PC-9 (cell line): ENCODE measurements at regions not wholly inside any gene's neighbourhood (a gene's known extent, or its start where the extent isn't known, plus 50 kb on each side); places are given as distances from the start of the nearest gene placed in this dataset.

Experiments
- BruUV-seq: library from RNA; stranded (reverse); fragments of 400-500 nt; replicated peaks from 2 replicates; lab custom pipeline; 2021; lab: Mats Ljungman, UMichigan
- CTCF ChIA-PET: fragments of 300-600 bp; sonication (Branson Sonifier 250); formaldehyde crosslinking; loops from one replicate; lab custom pipeline; 2022; ENCODE audit warnings: antibody characterized with exemption; lab: Charles Lee
- POLR2A ChIA-PET: fragments of 300-600 bp; sonication (Branson Sonifier 250); formaldehyde crosslinking; loops from one replicate; lab custom pipeline; 2022; ENCODE audit warnings: antibody characterized with exemption; ENCODE audit not compliant: unreplicated experiment; lab: Charles Lee
- DNase-seq, 2 experiments: peaks; one replicate each; pipeline versions ENCODE4 v3.0.0 to v3.0.0-alpha.2; 2015 to 2022; ENCODE audit warnings: mixed read lengths in 1 of 2
- H2AFZ ChIP-seq: fragments of 200-600 bp; sonication (generic); 2 replicates; pipeline ENCODE4 v1.8.1; 2017; ENCODE audit warnings: antibody characterized with exemption
- H3F3A ChIP-seq: fragments of 200-600 bp; sonication (generic); 2 replicates; pipeline ENCODE4 v1.8.1; 2017; ENCODE audit warnings: antibody characterized with exemption, mild to moderate bottlenecking, low read depth; ENCODE audit not compliant: insufficient read depth
- H3K27ac ChIP-seq: fragments of 200-600 bp; sonication (generic); 2 replicates; pipeline ENCODE4 v1.6.1; 2016; ENCODE audit warnings: mixed run types
- H3K27me3 ChIP-seq: fragments of 200-600 bp; sonication (generic); 2 replicates; pipeline ENCODE4 v1.6.1; 2016; ENCODE audit warnings: low read depth, mixed run types; ENCODE audit not compliant: insufficient read depth
- H3K36me3 ChIP-seq: fragments of 200-600 bp; sonication (generic); 2 replicates; pipeline ENCODE4 v1.6.1; 2016; ENCODE audit warnings: low read depth, mixed run types
- H3K4me1 ChIP-seq: fragments of 200-600 bp; sonication (generic); replicated peaks from 2 replicates; pipeline ENCODE4 v1.6.1; 2016; ENCODE audit warnings: mixed run types; ENCODE audit not compliant: insufficient read depth
- H3K4me2 ChIP-seq: fragments of 200-600 bp; sonication (generic); 2 replicates; pipeline ENCODE4 v1.6.1; 2017; ENCODE audit warnings: mixed run types
- H3K4me3 ChIP-seq: fragments of 200-600 bp; sonication (generic); 2 replicates; pipeline ENCODE4 v1.6.1; 2016; ENCODE audit warnings: mixed run types
- H3K79me2 ChIP-seq: fragments of 200-600 bp; sonication (generic); 2 replicates; pipeline ENCODE4 v1.6.1; 2017; ENCODE audit warnings: low read depth, mixed run types
- H3K9me2 ChIP-seq: fragments of 200-600 bp; sonication (generic); 2 replicates; pipeline ENCODE4 v1.8.1; 2017; ENCODE audit warnings: mild to moderate bottlenecking; ENCODE audit not compliant: insufficient read depth
- H3K9me3 ChIP-seq: fragments of 200-600 bp; sonication (generic); 2 replicates; pipeline ENCODE4 v1.8.1; 2016; ENCODE audit warnings: low read depth; ENCODE audit not compliant: insufficient read depth
- H4K20me1 ChIP-seq: fragments of 200-600 bp; sonication (generic); 2 replicates; pipeline ENCODE4 v1.8.1; 2017; ENCODE audit not compliant: insufficient read depth
- CTCF ChIP-seq: fragments of 200-600 bp; sonication (generic); conservative IDR thresholded peaks from 2 replicates; pipeline ENCODE4 v1.6.1; 2017; ENCODE audit warnings: mixed run types, antibody characterized with exemption, mild to moderate bottlenecking, moderate library complexity
- EZH2 ChIP-seq: fragments of 200-600 bp; sonication (generic); IDR thresholded peaks from 2 replicates; pipeline ENCODE4 v1.8.0; 2017; ENCODE audit warnings: antibody characterized with exemption, low read depth
- intact Hi-C: fragments of 100-400 bp; cut with micrococcal nuclease; formaldehyde crosslinking; loops from one replicate; pipeline ENCODE4 v1.10.0; 2022; ENCODE audit not compliant: unreplicated experiment

GRCh38 chr11:122392508-122392907 lies 263.0 kb upstream of the UBASH3B start:
- H3K36me3 ChIP-seq, result no peaks in the 10 kb centered on the region
- no TSS peak for BruUV-seq
- no peak overlapping the region for H3K4me2 ChIP-seq
- H3K9me3 ChIP-seq, result no peaks in the 10 kb centered on the region
- no peak for TF ChIP-seq EZH2
- no peak for TF ChIP-seq CTCF
- no peak overlapping the region for H2AFZ ChIP-seq
- intact Hi-C loops, result no loop called here
- no peaks in the 10 kb centered on the region for H3K27me3 ChIP-seq
- H3K27ac ChIP-seq, result no peak overlapping the region
- H3K4me1 ChIP-seq, result no peaks in the 10 kb centered on the region
- no peak overlapping the region for H3K4me3 ChIP-seq
- H3K79me2 ChIP-seq, result no peaks in the 10 kb centered on the region
- H4K20me1 ChIP-seq, result no peaks in the 10 kb centered on the region
- no peak for DNase-seq
- ChIA-PET POLR2A (no interaction called here), CTCF (no interaction called here)
- no peaks in the 10 kb centered on the region for H3F3A ChIP-seq
- no peaks in the 10 kb centered on the region for H3K9me2 ChIP-seq

- POLR2A ChIA-PET, result no interaction called here
- Histone ChIP-seq H3K4me2 (no peak overlapping the region), H4K20me1 (no peaks in the 10 kb centered on the region), H2AFZ (no peak overlapping the region), H3K27ac (no peak overlapping the region), H3F3A (no peaks in the 10 kb centered on the region), H3K27me3 (no peaks in the 10 kb centered on the region), H3K36me3 (no peaks in the 10 kb centered on the region), H3K9me2 (no peaks in the 10 kb centered on the region), H3K9me3 (no peaks in the 10 kb centered on the region), H3K4me3 (no peak overlapping the region), H3K4me1 (no peaks in the 10 kb centered on the region), H3K79me2 (no peaks in the 10 kb centered on the region)
- intact Hi-C loops, result no loop called here
- no peak for TF ChIP-seq EZH2
- TF ChIP-seq CTCF, result no peak
- CTCF ChIA-PET, result no interaction called here
- BruUV-seq, result no TSS peak
- no peak for DNase-seq
These were observed 264.5 kb upstream of the UBASH3B start for GRCh38 chr11:122391049-122391448.

- Histone ChIP-seq H3K9me3 (no peaks in the 10 kb centered on the region), H3K36me3 (no peaks in the 10 kb centered on the region), H3K9me2 (no peaks in the 10 kb centered on the region), H3K4me2 (no peak overlapping the region), H4K20me1 (no peaks in the 10 kb centered on the region), H3K79me2 (no peaks in the 10 kb centered on the region), H3K27ac (no peak overlapping the region), H3K27me3 (no peaks in the 10 kb centered on the region), H2AFZ (no peak overlapping the region), H3K4me3 (no peak overlapping the region), H3F3A (no peaks in the 10 kb centered on the region), H3K4me1 (no peaks in the 10 kb centered on the region)
- intact Hi-C loops, result no loop called here
- ChIA-PET POLR2A (no interaction called here), CTCF (no interaction called here)
- TF ChIP-seq EZH2, result no peak
- no peak for TF ChIP-seq CTCF
- BruUV-seq, result no TSS peak
- no peak for DNase-seq
These were observed 267.2 kb upstream of the BLID start for GRCh38 chr11:122383186-122383585.
